Activated T-cell treated with anti-CD3 and anti-CD28 coated beads for 1 hour (primary cell): ENCODE measurements at regions not wholly inside any gene's neighbourhood (a gene's known extent, or its start where the extent isn't known, plus 50 kb on each side); places are given as distances from the start of the nearest gene placed in this dataset.
"Not testable (repeated sequence)": the region's sequence is repeated elsewhere in the genome, so short reads cannot be mapped to it uniquely, and the experiment has no call there.

Source experiments
- DNase-seq: peaks from one replicate; pipeline ENCODE4 v3.0.0-alpha.2; 2020; ENCODE audit warnings: low read depth

DNA sequence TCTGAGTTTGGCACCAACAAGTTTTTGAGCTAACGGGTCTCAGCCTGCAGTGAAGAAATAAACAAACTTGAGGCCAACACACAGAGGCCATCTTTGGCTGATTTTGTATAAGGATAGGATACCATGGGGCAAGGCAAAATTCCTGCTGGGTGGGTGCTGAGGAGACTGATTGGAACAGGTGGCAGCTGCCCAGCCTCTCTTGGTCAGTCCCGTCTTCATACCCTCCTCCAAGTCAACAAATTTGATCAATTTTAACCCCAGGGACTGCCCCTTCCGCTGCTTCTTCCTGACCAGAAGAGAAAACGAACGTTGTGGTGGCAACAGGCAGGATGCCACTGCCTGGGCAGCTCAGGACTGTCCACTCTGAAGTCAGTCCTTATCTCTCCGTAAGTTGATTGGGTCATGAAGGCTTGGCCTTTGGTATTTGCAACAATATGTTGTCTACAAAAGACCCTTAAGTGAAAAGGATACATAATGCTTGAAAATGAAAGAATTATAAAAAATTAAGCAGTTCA is 139.3 kb downstream of the SPP2 start:
- DNase-seq: no peak

DNA sequence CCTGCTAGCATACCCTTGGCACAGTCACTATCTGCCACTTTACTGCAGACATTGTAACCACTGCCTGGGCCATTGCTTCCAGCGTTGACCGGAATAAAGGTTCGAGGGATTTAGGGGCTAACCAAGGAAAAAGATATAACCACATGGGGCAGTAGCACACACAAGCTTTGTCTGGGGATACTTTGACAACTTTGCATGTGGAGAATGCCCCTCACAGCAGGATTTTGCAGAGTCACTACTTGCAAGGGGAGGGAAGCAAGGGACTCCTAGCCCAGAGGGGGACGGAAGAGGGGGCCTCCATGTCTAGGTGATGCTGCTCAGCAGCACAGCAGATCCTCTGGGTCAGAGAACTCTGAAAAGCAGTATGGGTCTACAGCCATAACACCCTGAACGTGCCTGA is 138.7 kb downstream of the SPP2 start:
- DNase-seq: no peak

DNA sequence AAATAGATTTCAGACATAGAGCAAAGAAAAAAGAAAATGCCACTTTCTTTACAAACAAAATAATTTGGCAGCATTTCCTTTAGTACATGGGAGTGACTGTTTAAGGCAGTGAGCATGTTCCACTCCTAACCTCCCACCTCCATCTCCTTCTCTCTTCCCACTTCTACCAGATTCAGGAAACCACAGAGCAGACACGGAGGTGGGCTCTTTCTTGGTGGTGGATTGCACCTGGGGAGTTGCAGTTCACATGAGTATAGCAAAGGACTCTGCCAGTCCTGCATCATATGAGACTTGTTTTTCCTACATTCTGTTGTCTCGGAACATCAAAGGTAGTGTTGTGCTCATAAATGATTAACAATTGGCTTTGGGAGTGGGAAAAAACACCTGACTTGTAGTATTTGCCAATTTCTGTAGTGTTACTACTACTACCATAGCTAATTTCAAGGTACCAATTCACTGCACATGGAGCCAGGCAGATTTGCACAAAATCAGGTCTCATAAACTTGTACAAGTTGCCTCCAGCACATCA is 137.2 kb downstream of the SPP2 start:
- no peak for DNase-seq

DNA sequence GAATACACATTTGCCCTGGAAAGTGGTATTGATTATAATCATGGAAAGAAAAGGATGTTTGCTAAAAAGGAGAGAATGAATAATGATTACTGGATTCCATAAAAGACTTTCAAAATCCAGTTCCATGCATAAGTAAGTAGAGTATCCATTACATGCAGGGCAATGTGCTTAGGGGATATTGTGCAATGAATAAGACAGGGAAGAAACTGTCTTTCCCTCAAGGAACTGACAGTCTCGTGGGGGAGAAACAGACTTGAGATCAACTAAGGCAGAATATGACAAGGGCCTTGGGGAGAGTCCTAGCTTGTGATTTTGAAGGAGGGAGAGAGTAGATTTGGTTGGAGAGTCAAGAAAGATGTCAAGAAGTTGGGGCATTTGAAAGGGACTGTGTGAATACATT is 130.6 kb downstream of the SPP2 start:
- DNase-seq: no peak

DNA sequence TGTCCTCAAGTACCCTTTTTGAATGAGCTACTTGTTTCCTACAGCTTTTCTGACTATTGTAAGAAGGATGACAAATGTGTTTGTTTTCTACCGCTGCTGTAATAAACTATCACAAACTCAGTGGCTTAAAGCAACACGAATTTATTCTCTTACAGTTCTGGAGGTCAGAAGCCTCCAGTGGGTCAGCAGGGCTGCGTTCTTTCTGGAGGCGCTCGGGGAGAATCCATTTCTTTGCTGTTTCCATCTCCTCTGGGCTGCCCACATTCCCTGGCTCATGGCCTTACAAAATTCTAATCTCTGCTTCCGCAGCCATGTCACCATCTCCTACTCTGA is 128.5 kb downstream of the SPP2 start:
- DNase-seq: no peak

DNA sequence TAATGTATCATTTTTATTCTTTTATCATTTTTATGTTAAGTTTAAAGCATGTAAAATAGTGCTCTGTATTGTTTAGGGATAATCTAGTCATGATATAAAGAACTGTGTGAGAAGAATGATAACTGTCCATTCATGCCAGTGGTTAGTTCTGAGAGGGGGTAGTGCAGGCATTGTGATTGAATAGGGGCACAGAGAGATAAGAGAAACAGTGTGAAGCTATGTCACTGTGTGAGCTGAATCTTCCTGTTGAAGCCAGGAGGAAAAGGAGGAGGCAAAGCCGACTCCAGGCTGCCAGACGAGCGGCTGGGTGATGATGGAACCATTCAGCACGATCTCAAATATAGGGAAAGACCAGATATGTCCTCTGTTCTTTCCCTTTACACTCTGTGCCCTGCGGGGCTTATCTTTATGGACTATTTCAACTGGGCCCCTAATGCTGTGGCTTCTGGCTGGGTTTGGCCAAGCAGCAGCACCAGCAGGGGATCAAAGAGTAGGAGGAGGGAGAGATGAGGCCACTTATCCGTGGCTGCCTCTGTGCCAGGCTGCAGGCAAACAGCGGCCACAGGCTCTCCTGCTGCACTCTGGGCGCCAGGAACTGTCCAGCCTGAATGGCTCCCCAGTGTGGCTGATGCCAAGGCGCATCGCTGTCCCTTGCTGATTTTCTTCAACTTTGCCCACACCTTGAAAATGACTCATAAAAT is 128.0 kb downstream of the SPP2 start:
- DNase-seq: no peak

DNA sequence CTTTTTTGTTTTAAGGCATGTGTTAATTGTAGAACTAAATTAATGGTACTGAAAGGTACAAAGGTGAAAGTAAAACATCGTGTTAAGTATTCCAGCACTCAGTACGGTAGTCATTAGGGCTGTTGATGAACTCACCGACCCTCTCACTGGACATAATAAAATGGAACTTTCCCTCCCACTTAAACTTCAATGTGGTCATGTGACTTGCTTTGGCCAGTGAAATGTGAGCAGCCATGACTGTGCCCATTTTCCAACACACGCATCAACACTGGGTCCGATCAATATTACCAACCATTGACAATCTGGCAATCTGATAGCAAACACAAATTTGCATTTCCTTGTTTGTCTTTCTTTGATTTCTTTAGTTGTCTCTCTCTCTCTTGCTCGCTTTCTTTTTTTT is 125.1 kb downstream of the SPP2 start:
- no peak for DNase-seq

DNA sequence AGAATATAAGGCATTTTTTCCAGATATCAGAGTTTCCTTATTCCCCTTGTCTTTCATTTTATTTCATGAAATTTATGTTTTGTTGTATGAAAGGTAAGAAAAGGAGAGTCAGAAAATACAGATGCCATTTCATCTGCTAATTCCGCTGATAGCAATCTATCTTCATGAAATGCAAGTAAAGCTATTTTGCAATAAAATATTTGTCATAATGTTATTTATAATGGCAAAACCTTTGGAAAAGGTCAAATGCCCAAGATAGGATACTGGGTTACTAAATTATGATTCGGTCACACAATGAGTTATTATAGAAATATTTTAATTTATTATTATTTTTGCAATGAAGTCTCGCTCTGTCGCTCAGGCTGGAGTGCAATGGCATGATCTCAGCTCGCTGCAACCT is 124.2 kb downstream of the SPP2 start:
- DNase-seq: no peak

DNA sequence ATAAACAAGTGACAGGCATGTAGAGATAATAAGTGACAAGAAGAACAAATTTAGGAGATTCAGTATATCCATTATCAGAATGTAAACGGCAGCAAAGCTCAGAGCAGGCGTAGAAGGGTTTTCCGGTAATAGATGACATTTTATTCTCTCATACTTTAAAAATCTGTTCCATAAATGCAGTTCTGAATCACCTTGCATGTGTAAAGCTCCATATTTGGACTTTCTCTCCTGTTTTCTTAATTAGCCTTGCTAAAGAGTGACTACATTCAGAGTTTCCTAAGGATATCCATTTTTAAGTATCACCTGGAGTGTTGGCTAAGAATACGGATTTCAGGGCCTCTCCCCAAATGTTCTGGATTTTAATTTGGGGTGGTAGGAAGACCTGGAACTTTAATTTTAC is 122.0 kb downstream of the SPP2 start:
- no peak for DNase-seq

DNA sequence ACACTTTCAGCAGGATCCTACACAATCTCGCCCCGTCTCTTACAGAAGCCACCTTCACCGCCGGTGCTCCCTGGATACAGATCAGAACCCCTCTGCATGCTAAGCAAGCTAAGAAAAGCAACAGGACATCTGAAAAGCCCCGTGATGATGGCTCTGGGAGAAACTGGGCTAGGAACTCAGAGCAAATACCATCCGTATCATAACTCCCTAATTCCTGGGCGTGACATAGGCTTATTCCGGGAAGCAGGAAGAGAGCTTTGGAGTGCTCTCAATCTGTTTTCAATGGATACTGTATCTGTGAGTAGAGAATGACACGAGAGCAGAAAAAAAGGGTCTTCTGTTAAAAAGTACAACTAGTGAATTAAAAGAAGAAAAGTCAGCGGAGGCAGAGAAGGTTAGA is 121.6 kb downstream of the SPP2 start:
- no peak for DNase-seq

DNA sequence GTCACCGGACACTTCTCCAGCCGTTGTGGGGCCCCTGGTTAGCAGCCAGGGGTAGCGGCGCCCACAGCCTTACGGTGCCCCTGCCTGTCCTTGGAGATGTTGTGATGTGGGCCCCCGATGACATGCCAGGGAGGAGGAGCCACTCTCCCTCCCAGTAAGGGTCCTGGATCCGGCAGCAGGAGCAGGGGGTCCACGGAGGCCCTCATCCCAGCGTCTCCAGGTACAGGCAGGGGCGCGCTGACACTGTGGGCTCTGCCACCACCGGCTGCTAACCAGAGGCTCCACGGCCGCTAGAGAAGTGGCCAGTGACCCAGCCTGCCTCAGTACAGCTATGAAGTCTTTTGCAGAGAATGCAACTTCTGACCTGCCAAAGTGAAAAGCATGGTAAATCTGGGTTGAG is 121.2 kb downstream of the SPP2 start:
- DNase-seq: no peak

DNA sequence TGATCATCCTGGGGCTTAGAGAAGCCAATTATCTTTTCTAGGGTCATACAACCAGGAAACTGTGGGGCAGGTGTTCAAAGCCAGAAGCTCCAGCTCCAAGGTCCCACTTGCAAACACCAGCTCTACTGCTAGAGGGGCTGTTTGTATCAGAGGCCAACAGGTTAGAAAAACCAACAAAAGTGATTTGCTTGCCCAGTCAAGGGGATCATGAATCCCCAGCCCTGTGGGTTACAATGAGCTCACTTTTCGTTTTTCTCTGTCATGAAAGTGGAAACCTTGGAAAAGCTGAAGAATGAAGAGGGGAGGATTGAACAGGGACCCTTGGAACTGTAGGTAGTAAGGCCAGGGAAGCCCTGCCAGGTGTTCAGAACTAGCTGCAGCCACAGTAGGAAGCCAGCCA is 119.2 kb downstream of the SPP2 start:
- no peak for DNase-seq

DNA sequence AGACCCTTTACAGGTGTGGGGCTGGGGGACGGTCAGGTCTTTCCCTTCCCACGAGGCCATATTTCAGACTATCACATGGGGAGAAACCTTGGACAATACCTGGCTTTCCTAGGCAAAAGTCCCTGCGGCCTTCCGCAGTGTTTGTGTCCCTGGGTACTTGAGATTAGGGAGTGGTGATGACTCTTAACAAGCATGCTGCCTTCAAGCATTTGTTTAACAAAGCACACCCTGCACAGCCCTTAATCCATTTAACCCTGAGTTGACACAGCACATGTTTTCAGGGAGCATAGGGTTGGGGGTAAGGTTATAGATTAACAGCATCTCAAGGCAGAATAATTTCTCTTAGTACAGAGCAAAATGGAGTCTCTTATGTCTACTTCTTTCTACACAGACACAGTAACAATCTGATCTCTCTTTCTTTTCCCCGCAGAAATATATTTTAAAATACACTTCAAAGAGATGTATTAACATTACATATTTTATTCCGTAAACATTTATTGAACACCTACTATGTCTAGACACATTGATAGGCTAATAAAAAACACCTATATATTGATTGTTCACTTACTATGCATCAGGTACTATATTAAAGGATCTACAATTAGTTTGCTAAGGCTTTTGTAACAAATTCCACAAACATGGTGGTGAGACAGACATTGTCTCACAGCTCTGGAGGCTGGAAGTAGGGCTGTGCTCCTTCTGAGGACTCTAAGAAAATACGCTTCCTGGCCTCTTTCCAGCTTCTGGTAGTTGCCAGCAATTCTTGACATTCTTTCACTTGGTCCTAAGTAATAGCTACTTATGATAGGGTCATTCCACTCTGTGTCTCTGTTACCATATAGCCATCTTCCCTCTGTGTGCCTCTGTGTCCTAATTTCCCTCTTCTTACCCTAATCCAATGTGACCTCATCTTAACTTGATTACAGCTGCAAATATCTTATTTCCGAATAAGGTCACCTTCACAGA is 118.4 kb downstream of the SPP2 start:
- not testable (repeated sequence) for DNase-seq

DNA sequence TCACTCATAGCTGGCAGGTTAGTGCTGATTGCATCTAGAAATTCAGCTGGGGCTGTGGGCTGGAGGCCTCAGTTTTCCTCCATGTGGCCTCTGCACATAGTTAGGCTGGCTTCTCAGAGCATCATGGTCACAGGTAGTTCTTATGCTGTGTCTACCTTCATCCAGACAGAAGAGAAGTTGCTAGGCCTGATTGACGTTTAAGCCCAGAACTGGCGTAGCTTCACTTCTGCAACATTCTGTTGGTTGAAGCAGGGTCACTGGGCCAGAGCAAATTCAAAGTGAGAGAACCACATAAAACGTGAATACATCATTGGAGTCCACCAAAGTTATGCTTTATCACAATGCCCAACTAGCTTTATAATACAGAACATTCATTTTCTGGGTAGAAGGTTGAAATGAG is 116.0 kb downstream of the SPP2 start:
- no peak for DNase-seq

DNA sequence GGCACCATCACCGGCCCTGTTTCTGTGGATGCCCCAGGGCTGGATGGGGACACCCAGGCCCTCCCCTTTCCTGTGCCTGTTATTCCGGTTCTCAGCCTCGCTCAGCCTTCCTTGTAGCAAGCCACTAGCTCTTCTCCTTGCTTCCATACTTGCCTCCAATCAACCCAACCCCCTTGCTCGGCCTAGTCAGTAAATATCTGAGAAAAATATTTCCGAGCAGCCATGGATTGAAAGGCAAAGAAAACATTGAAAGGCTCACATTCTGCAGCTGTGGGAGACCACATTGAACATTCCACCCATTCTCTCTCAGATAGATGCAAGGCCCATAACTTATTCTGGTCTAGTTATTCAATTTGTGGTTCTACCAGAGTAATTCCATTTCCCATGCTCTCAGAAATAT is 114.9 kb downstream of the SPP2 start:
- DNase-seq: no peak

DNA sequence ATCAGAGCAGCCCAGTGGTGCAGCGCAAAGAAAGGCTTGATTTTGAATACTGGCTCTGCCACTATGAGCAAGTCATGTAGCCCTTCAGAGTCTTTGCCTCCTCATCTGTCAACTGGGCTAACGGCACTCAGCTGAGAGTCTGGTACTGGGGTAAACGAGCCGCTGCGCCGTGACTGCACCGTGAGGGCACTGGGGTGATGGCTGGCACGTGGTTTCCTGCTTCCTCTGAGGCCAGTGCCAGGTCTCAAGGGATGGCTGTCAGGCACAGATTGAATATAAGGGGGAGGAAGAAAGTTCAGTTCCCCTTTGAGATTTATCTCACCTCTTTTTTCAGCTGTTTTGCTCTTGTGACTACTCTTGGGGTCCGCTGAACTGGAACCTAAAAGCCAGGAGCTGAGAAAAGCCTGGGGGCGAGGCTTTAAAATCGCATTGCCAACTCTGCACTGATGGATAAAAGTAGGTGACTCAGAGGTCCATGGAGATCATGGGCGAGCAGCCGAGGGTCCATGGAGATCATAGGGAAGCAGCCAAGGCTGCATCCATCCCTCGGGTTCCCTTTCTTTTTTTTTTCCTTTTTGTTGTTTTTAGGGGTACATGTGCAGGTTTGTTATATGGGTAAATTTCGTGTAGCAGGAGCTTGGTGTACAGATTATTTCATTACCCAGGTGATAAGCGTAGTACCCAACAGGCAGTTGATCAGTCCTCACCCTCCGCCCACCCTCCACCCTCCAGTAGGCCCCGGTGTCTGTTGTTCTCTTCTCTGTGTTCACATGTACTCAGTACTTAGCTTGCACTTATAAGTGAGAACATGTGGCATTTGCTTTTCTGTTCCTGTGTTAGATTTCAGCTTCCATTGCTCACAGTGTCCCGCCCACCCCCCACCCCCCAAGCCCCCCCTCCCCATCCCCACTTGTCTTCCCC is 114.3 kb downstream of the SPP2 start:
- peak; percentile 39 for DNase-seq

DNA sequence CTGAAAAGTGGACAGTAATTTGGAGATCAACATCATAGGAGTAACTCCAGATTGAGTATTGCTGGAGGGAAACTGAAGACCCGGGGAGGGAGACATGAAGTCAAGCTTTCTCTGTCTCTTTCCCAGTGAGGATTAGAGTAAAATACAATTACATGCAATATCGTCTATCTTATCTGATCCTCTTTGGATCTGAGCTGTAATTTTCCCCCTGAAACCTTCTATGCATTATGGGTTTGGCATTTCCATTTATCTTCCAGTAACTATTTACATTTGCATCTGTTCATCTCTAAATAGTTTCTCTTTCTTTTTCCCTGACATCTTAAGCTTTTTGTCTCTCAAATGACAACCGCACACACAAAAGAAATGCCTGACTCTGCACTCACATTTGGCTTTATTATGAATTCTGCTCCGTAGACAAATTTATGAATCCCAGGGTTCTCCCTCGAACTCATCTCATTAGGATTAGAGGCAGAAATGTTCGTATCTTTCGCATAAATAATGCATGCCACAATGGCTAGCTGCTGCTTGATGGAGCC is 113.1 kb downstream of the SPP2 start:
- DNase-seq: no peak

DNA sequence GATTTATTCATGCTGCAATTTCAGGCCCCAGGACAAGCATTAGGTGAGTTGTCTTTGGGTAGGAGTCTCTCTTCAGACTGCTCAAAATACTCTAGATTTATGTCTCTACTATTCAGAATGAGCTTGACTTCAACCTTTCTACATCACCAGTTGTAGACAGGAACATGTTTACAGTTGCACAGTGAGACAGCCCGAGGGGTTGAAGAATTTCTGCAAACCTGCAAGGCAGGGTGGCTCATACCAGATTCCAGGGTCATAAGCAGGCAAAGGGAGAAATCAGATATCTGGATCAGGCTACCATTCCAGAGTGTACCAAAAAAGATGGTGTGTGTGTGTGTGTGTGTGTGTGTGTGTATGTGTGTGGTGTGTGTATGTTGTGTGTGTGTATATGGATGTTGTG is 112.4 kb downstream of the SPP2 start:
- no peak for DNase-seq

DNA sequence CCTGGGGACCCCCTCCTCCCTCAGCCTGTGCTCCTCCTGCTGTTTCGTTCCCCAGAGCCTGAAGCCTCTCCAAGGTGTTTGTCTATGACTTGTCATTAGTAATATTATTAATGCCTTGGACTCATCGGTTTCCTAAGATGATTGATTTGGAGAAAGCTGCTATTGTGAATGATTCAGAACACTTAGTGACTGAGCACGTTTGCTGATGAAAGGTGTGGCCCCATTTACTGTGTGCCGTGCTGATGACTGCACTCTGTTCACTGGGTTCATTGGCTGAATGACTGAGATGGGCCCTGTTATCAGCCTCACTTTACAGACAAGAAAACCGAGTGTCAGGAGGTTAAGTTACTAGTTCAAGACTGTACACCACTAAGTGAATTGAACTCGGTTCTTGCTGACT is 111.4 kb downstream of the SPP2 start:
- DNase-seq: no peak

DNA sequence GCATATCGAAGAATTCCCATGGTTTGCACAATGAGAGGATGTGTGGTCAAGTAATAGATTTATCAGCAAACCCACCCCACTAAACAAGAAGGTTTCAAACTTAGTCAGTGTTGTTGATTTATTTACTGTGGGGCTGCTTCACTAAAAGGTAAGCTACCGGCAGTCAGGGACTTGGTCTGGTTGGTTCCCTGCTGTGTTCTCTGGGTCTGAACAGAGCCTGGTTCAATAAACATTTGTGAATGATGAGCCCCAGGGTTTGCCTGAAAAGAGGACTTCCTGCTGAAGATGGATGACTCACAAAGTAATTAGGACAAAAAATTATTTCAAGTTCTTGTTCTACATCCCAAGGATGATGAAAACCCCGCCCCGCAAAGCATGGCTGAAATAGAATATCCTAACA is 108.3 kb downstream of the SPP2 start:
- DNase-seq: no peak

DNA sequence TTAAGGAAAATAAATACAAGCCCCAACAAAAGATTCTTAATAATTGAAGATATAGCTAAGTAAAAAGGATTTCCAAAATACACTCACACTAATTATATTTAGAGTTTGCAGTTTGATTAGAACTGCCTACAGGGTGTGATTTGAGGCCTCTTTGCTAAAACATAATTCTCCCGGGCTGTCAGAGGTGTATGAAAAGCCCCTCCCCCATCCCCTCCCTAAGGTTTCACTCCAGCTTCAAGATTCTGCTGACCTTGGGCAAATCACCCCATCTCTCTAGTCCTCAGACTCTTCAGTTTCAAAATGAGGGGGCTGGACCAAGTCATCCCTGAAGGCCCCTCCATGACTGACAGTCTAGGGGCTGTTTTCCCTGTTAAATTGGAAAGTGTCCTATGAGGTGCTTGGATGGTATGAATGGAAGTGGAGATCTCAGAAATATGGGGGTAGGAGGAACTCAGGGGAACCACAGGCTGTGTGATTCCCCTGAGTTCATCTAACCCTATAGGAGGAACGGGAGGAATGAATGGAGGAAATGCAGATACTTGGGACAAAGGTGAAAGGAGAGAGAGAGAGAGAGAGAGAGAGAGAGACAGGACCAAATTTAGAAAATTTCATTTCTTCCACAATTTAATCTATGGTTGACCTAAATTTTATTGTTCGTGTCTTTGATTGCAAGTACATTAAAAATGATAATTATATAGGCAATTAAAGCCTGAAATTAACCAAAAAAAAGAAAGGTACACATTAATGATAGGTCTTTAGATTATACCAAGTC is 107.5 kb downstream of the SPP2 start:
- DNase-seq: no peak
